Transverse colon (tissue), 4 donors: ENCODE measurements at regions not wholly inside any gene's neighbourhood (a gene's known extent, or its start where the extent isn't known, plus 50 kb on each side); places are given as distances from the start of the nearest gene placed in this dataset.

Experiments used
- CTCF ChIP-seq, 5 experiments: fragments of 200-600 bp in 3 of 5; fragments of 450-650 bp in 2 of 5; sonication (generic) in 3 of 5; IDR thresholded peaks; 1 replicate in 2 of 5; 2 replicates in 3 of 5; pipeline ENCODE4 v1.5.1; 2016 to 2017; ENCODE audit warnings: antibody characterized with exemption in 5 of 5, inconsistent platforms in 3 of 5, mild to moderate bottlenecking in 2 of 5, moderate library complexity in 1 of 5
- POLR2AphosphoS5 ChIP-seq, 3 donors: sonication (generic); formaldehyde crosslinking; IDR thresholded peaks; one replicate each; pipeline ENCODE4 v1.6.1; 2016; ENCODE audit warnings: antibody characterized with exemption in 3 of 3

- no peak for TF ChIP-seq CTCF (IDR thresholded peaks at IDR 0.05)
- no peak for TF ChIP-seq POLR2AphosphoS5 (IDR thresholded peaks at IDR 0.05)
Measured at GRCh38 chr7:8841171-8841570, 407.8 kb downstream of the NXPH1 start.
